ENCODE measurements at regions not wholly inside any gene's neighbourhood (a gene's known extent, or its start where the extent isn't known, plus 50 kb on each side); places are given as distances from the start of the nearest gene placed in this dataset.

- TF ChIP-seq EZH2 (IDR thresholded peaks at IDR 0.05; ENCODE audit: borderline replicate concordance, insufficient read depth, low read depth, low read length, poor library complexity, severe bottlenecking): no peak
- H3K27me3 Mint-ChIP-seq: peaks cover 9% of the 10 kb centered on the region
- ChIA-PET CTCF (no interaction called here), POLR2A (no interaction called here)
- 87% methylated on average over 5 of the region's 5 CpGs for WGBS (ENCODE audit: insufficient coverage)
- Histone ChIP-seq H3K36me3 (replicated peaks in 1 of 2; ENCODE audit: control extremely low read depth in 1 of 2, control insufficient read depth in 1 of 2, extremely low read depth in 1 of 2, insufficient read depth in 2 of 2, low read length in 1 of 2) (no peaks in the 10 kb centered on the region), H3K79me2 (ENCODE audit: control insufficient read depth, insufficient read depth, low read length) (no peaks in the 10 kb centered on the region), H2AFZ (ENCODE audit: insufficient read depth, low read depth, low read length, poor library complexity, severe bottlenecking) (no peak overlapping the region), H3K4me3 (ENCODE audit: control extremely low read depth in 1 of 5, extremely low read depth in 1 of 5, insufficient read depth in 1 of 5, low read depth in 2 of 5, low read length in 4 of 5) (no peak overlapping the region), H3K9ac (ENCODE audit: low read length) (no peak overlapping the region), H3K4me2 (replicated peaks; ENCODE audit: low read depth, low read length, poor library complexity, severe bottlenecking) (no peak overlapping the region), H4K20me1 (ENCODE audit: control insufficient read depth, insufficient read depth, low read length, poor library complexity, severe bottlenecking) (no peaks in the 10 kb centered on the region), H3K27ac (ENCODE audit: low read length in 2 of 2) (no peak overlapping the region), H3K9me3 (ENCODE audit: control extremely low read depth in 1 of 3, control insufficient read depth in 2 of 3, insufficient read depth in 1 of 3, low read length in 2 of 3) (peaks cover 0 to 4% (median 3%) of the 10 kb centered on the region in 3 donors), H3K4me1 (ENCODE audit: control insufficient read depth in 2 of 2, insufficient read depth in 2 of 2, low read length in 2 of 2) (no peaks in the 10 kb centered on the region), H3K27me3 (replicated peaks in 1 of 4; ENCODE audit: control extremely low read depth in 1 of 4, control insufficient read depth in 3 of 4, insufficient read depth in 4 of 4, low read length in 3 of 4) (peaks cover 0 to 3% (median 0%) of the 10 kb centered on the region in 4 experiments)
- no peak overlapping the region for H3K4me3 Mint-ChIP-seq
- ATAC-seq (ENCODE audit: low read depth): no peak
- H3K9me3 Mint-ChIP-seq (ENCODE audit: insufficient read depth): peaks cover 6% of the 10 kb centered on the region
- no peaks in the 10 kb centered on the region for H3K4me1 Mint-ChIP-seq
- intact Hi-C loops (cut with micrococcal nuclease): no loop called here
- no peak overlapping the region for H3K27ac Mint-ChIP-seq
- no peak for DNase-seq
Measured at GRCh38 chr13:20312292-20312691, 80.2 kb upstream of the GJB6 start.

DNA sequence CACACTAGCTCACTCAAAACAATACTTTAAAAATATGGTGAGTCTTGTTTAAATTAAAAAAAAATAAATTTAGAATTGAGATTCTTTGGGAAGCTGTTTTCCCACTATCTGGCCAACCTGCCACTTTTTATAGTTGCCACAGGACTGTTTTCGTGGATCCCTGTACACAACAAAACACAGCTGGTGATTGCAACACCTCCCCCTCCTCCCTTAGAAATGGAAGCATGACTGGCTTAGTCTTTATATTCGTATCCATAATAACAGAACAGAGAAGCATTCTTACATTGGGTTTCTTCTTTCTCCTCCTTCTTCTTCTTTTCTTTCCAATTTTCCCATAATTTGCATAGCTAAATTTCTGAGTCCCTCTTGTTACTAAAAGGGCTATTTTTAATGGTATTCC is 79.5 kb upstream of the GJB6 start:
- no peak for TF ChIP-seq EZH2 (IDR thresholded peaks at IDR 0.05; ENCODE audit: borderline replicate concordance, insufficient read depth, low read depth, low read length, poor library complexity, severe bottlenecking)
- TF ChIP-seq CTCF (IDR thresholded peaks at IDR 0.05): no peak
- Histone ChIP-seq H3K36me3 (replicated peaks in 1 of 2; ENCODE audit: control extremely low read depth in 1 of 2, control insufficient read depth in 1 of 2, extremely low read depth in 1 of 2, insufficient read depth in 2 of 2, low read length in 1 of 2) (no peaks in the 10 kb centered on the region), H4K20me1 (ENCODE audit: control insufficient read depth, insufficient read depth, low read length, poor library complexity, severe bottlenecking) (no peaks in the 10 kb centered on the region), H2AFZ (ENCODE audit: insufficient read depth, low read depth, low read length, poor library complexity, severe bottlenecking) (no peak overlapping the region), H3K4me2 (replicated peaks; ENCODE audit: low read depth, low read length, poor library complexity, severe bottlenecking) (no peak overlapping the region), H3K9ac (ENCODE audit: low read length) (no peak overlapping the region), H3K4me1 (ENCODE audit: control insufficient read depth in 2 of 2, insufficient read depth in 2 of 2, low read length in 2 of 2) (no peaks in the 10 kb centered on the region), H3K27me3 (replicated peaks in 1 of 4; ENCODE audit: control extremely low read depth in 1 of 4, control insufficient read depth in 3 of 4, insufficient read depth in 4 of 4, low read length in 3 of 4) (peaks cover 0 to 3% (median 0%) of the 10 kb centered on the region in 4 experiments), H3K4me3 (ENCODE audit: control extremely low read depth in 1 of 5, extremely low read depth in 1 of 5, insufficient read depth in 1 of 5, low read depth in 2 of 5, low read length in 4 of 5) (no peak overlapping the region), H3K9me3 (ENCODE audit: control extremely low read depth in 1 of 3, control insufficient read depth in 2 of 3, insufficient read depth in 1 of 3, low read length in 2 of 3) (peaks cover 0 to 6% (median 3%) of the 10 kb centered on the region in 3 donors), H3K79me2 (ENCODE audit: control insufficient read depth, insufficient read depth, low read length) (no peaks in the 10 kb centered on the region), H3K27ac (ENCODE audit: low read length in 2 of 2) (no peak overlapping the region)
- no peak overlapping the region for H3K27ac Mint-ChIP-seq
- ATAC-seq (ENCODE audit: low read depth) (no peak), DNase-seq (no peak)
- H3K4me1 Mint-ChIP-seq: no peaks in the 10 kb centered on the region
- peaks cover 9% of the 10 kb centered on the region for H3K27me3 Mint-ChIP-seq
- peaks cover 10% of the 10 kb centered on the region for H3K9me3 Mint-ChIP-seq (ENCODE audit: insufficient read depth)
- intact Hi-C loops (cut with micrococcal nuclease): no loop called here
- WGBS (ENCODE audit: insufficient coverage): no CpG with 5 or more reads among the region's 2 CpGs
- POLR2A ChIA-PET: no interaction called here
- no peak overlapping the region for H3K4me3 Mint-ChIP-seq
- CTCF ChIA-PET: no interaction called here
